Stromal cell of bone marrow (primary cell): ENCODE measurements at regions not wholly inside any gene's neighbourhood (a gene's known extent, or its start where the extent isn't known, plus 50 kb on each side); places are given as distances from the start of the nearest gene placed in this dataset.

Experiments
- DNase-seq: peaks from one replicate; pipeline ENCODE4 v3.0.0-alpha.2; 2012; ENCODE audit warnings: low read depth

- no peak for DNase-seq
Observed at GRCh38 chr21:16911166-16911607, 601.7 kb upstream of the CXADR start.

- DNase-seq, result no peak
Observed at GRCh38 chr21:16912075-16912474, 600.8 kb upstream of the CXADR start.

- DNase-seq, result no peak
Observed at GRCh38 chr21:16913010-16913409, 599.8 kb upstream of the CXADR start.

- no peak for DNase-seq
Observed at GRCh38 chr21:16928439-16928838, 584.4 kb upstream of the CXADR start.

GRCh38 chr21:16932314-16932713, 580.5 kb upstream of the CXADR start:
- DNase-seq, result no peak

- no peak for DNase-seq
Observed at GRCh38 chr21:16942703-16943102, 570.1 kb upstream of the CXADR start.

- DNase-seq, result no peak
Observed at GRCh38 chr21:16943231-16943630, 569.6 kb upstream of the CXADR start.

- DNase-seq, result no peak
Observed at GRCh38 chr21:16945580-16945979, 567.3 kb upstream of the CXADR start.

GRCh38 chr21:16956824-16957223, 556.0 kb upstream of the CXADR start:
- no peak for DNase-seq

- no peak for DNase-seq
Observed at GRCh38 chr21:16965424-16965823, 547.4 kb upstream of the CXADR start.

- DNase-seq, result no peak
Observed at GRCh38 chr21:16968436-16968835, 544.4 kb upstream of the CXADR start.

GRCh38 chr21:16969636-16970035, 543.2 kb upstream of the CXADR start:
- DNase-seq, result peak; percentile 6

GRCh38 chr21:16974060-16974459, 538.8 kb upstream of the CXADR start:
- DNase-seq, result no peak

GRCh38 chr21:16976193-16976592, 536.6 kb upstream of the CXADR start:
- DNase-seq, result peak; percentile 8

- no peak for DNase-seq
Observed at GRCh38 chr21:16978309-16978895, 534.4 kb upstream of the CXADR start.

- DNase-seq, result no peak
Observed at GRCh38 chr21:16979574-16979973, 533.3 kb upstream of the CXADR start.

- no peak for DNase-seq
Observed at GRCh38 chr21:16983420-16983819, 529.4 kb upstream of the CXADR start.

- DNase-seq, result no peak
Observed at GRCh38 chr21:16992448-16992847, 520.4 kb upstream of the CXADR start.

- no peak for DNase-seq
Observed at GRCh38 chr21:16993416-16994038, 519.3 kb upstream of the CXADR start.

GRCh38 chr21:17002594-17003257, 510.1 kb upstream of the CXADR start:
- DNase-seq, result no peak

GRCh38 chr21:17003258-17003615, 509.6 kb upstream of the CXADR start:
- peak; percentile 3 for DNase-seq

GRCh38 chr21:17003763-17004373, 509.0 kb upstream of the CXADR start:
- DNase-seq, result peak; percentile 15

- DNase-seq, result no peak
Observed at GRCh38 chr21:17032141-17032655, 480.6 kb upstream of the CXADR start.
